GM12878 (cell line): ENCODE measurements at regions not wholly inside any gene's neighbourhood (a gene's known extent, or its start where the extent isn't known, plus 50 kb on each side); places are given as distances from the start of the nearest gene placed in this dataset.

Experiments used
- ATAC-seq: fragments of 200-7000 bp; cut with Tn5 transposase; 3 replicates; pipeline ENCODE4 v1.9.1; 2020; ENCODE audit warnings: mild to moderate bottlenecking, moderate library complexity
- BruUV-seq: library from RNA; stranded (reverse); fragments of 400-500 nt; replicated peaks from 2 replicates; lab custom pipeline; 2021; lab: Mats Ljungman, UMichigan
- CTCF ChIA-PET: fragments of 300-600 bp; sonication (Branson Sonifier 250); formaldehyde crosslinking; extraction: SDS; loops from one replicate; lab custom pipeline; 2021; ENCODE audit warnings: inconsistent platforms; lab: Yijun Ruan, JAX
- POLR2A ChIA-PET: fragments of 350-600 bp; formaldehyde crosslinking; extraction: SDS; loops from one replicate; lab custom pipeline; 2021; ENCODE audit warnings: inconsistent platforms; lab: Charles Lee
- RAD21 ChIA-PET: fragments of 300-600 bp; sonication (Branson Sonifier 250); formaldehyde crosslinking; loops from one replicate; lab custom pipeline; 2023; ENCODE audit warnings: antibody characterized with exemption; ENCODE audit not compliant: unreplicated experiment; lab: Charles Lee
- SMC1A ChIA-PET: fragments of 300-600 bp; sonication (Branson Sonifier 250); formaldehyde crosslinking; loops from one replicate; lab custom pipeline; 2023; ENCODE audit not compliant: unreplicated experiment, uncharacterized antibody; lab: Charles Lee
- DNase-seq: peaks from one replicate; pipeline ENCODE4 v3.0.0-alpha.2; 2011; ENCODE audit warnings: low read depth, low spot score
- FAIRE-seq: peaks from 3 replicates; lab custom pipeline; 2011; peaks lifted over from hg19 to GRCh38; lab: Jason Lieb, UNC
- H2AFZ ChIP-seq: 2 replicates; pipeline ENCODE4 v1.6.0; 2011; ENCODE audit warnings: low read depth, low read length, control low read depth; ENCODE audit not compliant: control insufficient read depth
- H3K27ac ChIP-seq: 2 replicates; pipeline ENCODE4 v1.5.1; 2011; ENCODE audit warnings: control low read depth; ENCODE audit not compliant: control insufficient read depth, insufficient read depth
- H3K27me3 ChIP-seq, 2 experiments: replicated peaks in 1 of 2; 2 replicates each; pipeline versions ENCODE4 v1.6.0 to v1.6.1; 2011; ENCODE audit warnings: low read length in 1 of 2; ENCODE audit not compliant: control insufficient read depth in 2 of 2, insufficient read depth in 2 of 2
- H3K36me3 ChIP-seq, 2 experiments: 2 replicates each; pipeline ENCODE4 v1.5.1; 2011; ENCODE audit warnings: low read length in 1 of 2; ENCODE audit not compliant: control insufficient read depth in 2 of 2, insufficient read depth in 2 of 2
- H3K4me1 ChIP-seq: 2 replicates; pipeline ENCODE4 v1.6.1; 2011; ENCODE audit warnings: mild to moderate bottlenecking, low read length, moderate library complexity, mixed read lengths; ENCODE audit not compliant: control insufficient read depth, insufficient read depth
- H3K4me2 ChIP-seq: 2 replicates; pipeline ENCODE4 v1.6.0; 2011; ENCODE audit warnings: control low read depth; ENCODE audit not compliant: control insufficient read depth, insufficient read depth
- H3K4me3 ChIP-seq: fragments of 200-600 bp; sonication (generic); 2 replicates; pipeline ENCODE4 v1.5.1; 2016
- H3K79me2 ChIP-seq: 2 replicates; pipeline ENCODE4 v1.6.0; 2011; ENCODE audit warnings: low read length; ENCODE audit not compliant: control insufficient read depth, insufficient read depth
- H3K9ac ChIP-seq: 2 replicates; pipeline ENCODE4 v1.8.0; 2011; ENCODE audit warnings: low read length, control low read depth, mixed read lengths; ENCODE audit not compliant: control insufficient read depth, insufficient read depth
- H3K9me3 ChIP-seq: replicated peaks from 3 replicates; pipeline ENCODE4 v1.5.1; 2011; ENCODE audit warnings: mild to moderate bottlenecking, low read length; ENCODE audit not compliant: control insufficient read depth, insufficient read depth
- H4K20me1 ChIP-seq: 2 replicates; pipeline ENCODE4 v1.6.0; 2011; ENCODE audit not compliant: control insufficient read depth, insufficient read depth
- ATF2 ChIP-seq: IDR thresholded peaks from 2 replicates; pipeline ENCODE4 v1.6.1; 2012; ENCODE audit warnings: low read length, inconsistent platforms
- CUX1 ChIP-seq: IDR thresholded peaks from 2 replicates; pipeline ENCODE4 v1.6.1; 2012; ENCODE audit warnings: improper control_type of control experiment, low read depth, low read length; ENCODE audit not compliant: insufficient replicate concordance
- HSF1 ChIP-seq: fragments of 150-350 bp; IDR thresholded peaks from 2 replicates; pipeline ENCODE4 v1.6.1; 2014; ENCODE audit warnings: mild to moderate bottlenecking, low read depth, low read length
- JUND ChIP-seq: IDR thresholded peaks from 2 replicates; pipeline ENCODE4 v1.6.1; 2012; ENCODE audit warnings: low read depth, mild to moderate bottlenecking, low read length, improper control_type of control experiment, moderate library complexity
- MTA3 ChIP-seq: IDR thresholded peaks from 2 replicates; pipeline ENCODE4 v1.6.1; 2012; ENCODE audit warnings: low read length, inconsistent platforms, borderline replicate concordance
- PML ChIP-seq: IDR thresholded peaks from 2 replicates; pipeline ENCODE4 v1.6.1; 2012; ENCODE audit warnings: low read length, inconsistent platforms
- RAD51 ChIP-seq: fragments of 450-650 bp; IDR thresholded peaks from 2 replicates; pipeline ENCODE4 v1.6.1; 2016; ENCODE audit warnings: moderate library complexity, mild to moderate bottlenecking, inconsistent platforms
- REST ChIP-seq: IDR thresholded peaks from 2 replicates; pipeline ENCODE4 v1.6.1; 2012; ENCODE audit warnings: mild to moderate bottlenecking, low read depth, low read length
- SREBF2 ChIP-seq: IDR thresholded peaks from 2 replicates; pipeline ENCODE4 v1.6.1; 2012; ENCODE audit warnings: mild to moderate bottlenecking, low read length
- STAT3 ChIP-seq: IDR thresholded peaks from 2 replicates; pipeline ENCODE4 v1.6.1; 2011; ENCODE audit warnings: low read depth, low read length, improper control_type of control experiment
- SUPT20H ChIP-seq: IDR thresholded peaks from 2 replicates; pipeline ENCODE4 v1.6.1; 2011; ENCODE audit warnings: low read depth, mild to moderate bottlenecking, low read length, moderate library complexity, borderline replicate concordance; ENCODE audit not compliant: control insufficient read depth
- SUZ12 ChIP-seq: fragments of 200-600 bp; sonication (generic); IDR thresholded peaks from one replicate; pipeline ENCODE4 v1.6.1; 2018; ENCODE audit warnings: antibody characterized with exemption, mild to moderate bottlenecking; ENCODE audit not compliant: unreplicated experiment
- TAF1 ChIP-seq: IDR thresholded peaks from 2 replicates; pipeline ENCODE4 v1.6.1; 2011; ENCODE audit warnings: mild to moderate bottlenecking, low read depth, low read length, borderline replicate concordance
- YY1 ChIP-seq: IDR thresholded peaks from 2 replicates; pipeline ENCODE4 v1.6.1; 2011; ENCODE audit warnings: low read depth, mild to moderate bottlenecking, low read length
- ZZZ3 ChIP-seq: IDR thresholded peaks from 2 replicates; pipeline ENCODE4 v1.6.1; 2011; ENCODE audit warnings: low read depth; ENCODE audit not compliant: control insufficient read depth, insufficient read length
- in situ Hi-C: fragments of 300-500 bp; cut with MboI; formaldehyde crosslinking; loops from 9 replicates; pipeline ENCODE4 v1.14.3; 2018; ENCODE audit warnings: mixed read lengths
- intact Hi-C: fragments of 100-400 bp; cut with micrococcal nuclease; formaldehyde crosslinking; loops from one replicate; pipeline ENCODE4 v1.14.2; 2022; ENCODE audit not compliant: unreplicated experiment

- Histone ChIP-seq H3K9ac (no peak overlapping the region), H3K4me2 (no peak overlapping the region), H4K20me1 (no peaks in the 10 kb centered on the region), H3K4me3 (no peak overlapping the region), H3K27me3 (no peaks in the 10 kb centered on the region), H2AFZ (no peak overlapping the region), H3K27ac (no peak overlapping the region), H3K9me3 (no peaks in the 10 kb centered on the region), H3K4me1 (no peaks in the 10 kb centered on the region), H3K36me3 (no peaks in the 10 kb centered on the region), H3K79me2 (no peaks in the 10 kb centered on the region)
- no TSS peak for BruUV-seq
- intact Hi-C loops, result no loop called here
- FAIRE-seq (no peak), ATAC-seq (no peak), DNase-seq (no peak)
- ChIA-PET POLR2A (no interaction called here), SMC1A (no interaction called here), RAD21 (no interaction called here), CTCF (no interaction called here)
- in situ Hi-C loops, result no loop called here
- TF ChIP-seq CUX1 (no peak), REST (no peak), MTA3 (no peak), HSF1 (no peak), ATF2 (no peak), SUPT20H (no peak), STAT3 (no peak), RAD51 (no peak), ZZZ3 (no peak), SUZ12 (no peak), TAF1 (no peak), YY1 (no peak), SREBF2 (no peak), JUND (no peak), PML (no peak)
Observed at GRCh38 chr12:87405918-87406317, 623.3 kb downstream of the C12orf50 start.
